Mesodermal cell (in vitro differentiated cells): ENCODE measurements at regions not wholly inside any gene's neighbourhood (a gene's known extent, or its start where the extent isn't known, plus 50 kb on each side); places are given as distances from the start of the nearest gene placed in this dataset.

Experiments used
- H3K27ac ChIP-seq: 2 replicates; pipeline ENCODE4 v1.7.0; 2013; ENCODE audit warnings: mild to moderate bottlenecking, low read depth, low read length, moderate library complexity; ENCODE audit not compliant: severe bottlenecking
- H3K36me3 ChIP-seq: 2 replicates; pipeline ENCODE4 v1.7.1; 2013; ENCODE audit warnings: mild to moderate bottlenecking, low read length, moderate library complexity; ENCODE audit not compliant: control insufficient read depth, insufficient read depth
- H3K4me1 ChIP-seq: one replicate; pipeline ENCODE4 v1.7.1; 2013; ENCODE audit warnings: mild to moderate bottlenecking, low read length; ENCODE audit not compliant: insufficient read depth, control insufficient read depth, poor library complexity, severe bottlenecking
- H3K4me3 ChIP-seq: 2 replicates; pipeline ENCODE4 v1.7.0; 2013; ENCODE audit warnings: low read length, control low read depth, mild to moderate bottlenecking; ENCODE audit not compliant: insufficient read depth, poor library complexity, severe bottlenecking; ENCODE audit errors: extremely low read depth
- H3K9me3 ChIP-seq: 2 replicates; pipeline ENCODE4 v1.7.1; 2013; ENCODE audit warnings: mild to moderate bottlenecking, low read length, moderate library complexity; ENCODE audit not compliant: control insufficient read depth
- WGBS, 2 experiments: methylation state at CpG; one replicate each; pipeline ENCODE4 v1.1.5; 2013; ENCODE audit warnings: missing lambda C conversion rate in 2 of 2; ENCODE audit not compliant: insufficient coverage in 2 of 2; 5-methylcytosine and 5-hydroxymethylcytosine counted together

- 88% methylated on average over 1 of the region's 2 CpGs; no CpG with 5 or more reads in 1 of the 2 experiments for WGBS, 2 experiments
- Histone ChIP-seq H3K4me3 (no peak overlapping the region), H3K27ac (no peak overlapping the region), H3K9me3 (no peaks in the 10 kb centered on the region), H3K4me1 (no peaks in the 10 kb centered on the region), H3K36me3 (no peaks in the 10 kb centered on the region)
Measured at GRCh38 chr3:28645149-28645548, 296.5 kb upstream of the AZI2 start.

- Histone ChIP-seq H3K9me3 (no peaks in the 10 kb centered on the region), H3K36me3 (no peaks in the 10 kb centered on the region), H3K4me1 (no peaks in the 10 kb centered on the region), H3K4me3 (no peak overlapping the region), H3K27ac (no peak overlapping the region)
- WGBS, 2 experiments, result 92% methylated on average over 4 of the region's 4 CpGs; no CpG with 5 or more reads in 1 of the 2 experiments
Measured at GRCh38 chr3:28646435-28646834, 297.8 kb upstream of the AZI2 start.

GRCh38 chr3:28649266-28649665 is 300.6 kb upstream of the AZI2 start:
- Histone ChIP-seq H3K4me3 (no peak overlapping the region), H3K4me1 (no peaks in the 10 kb centered on the region), H3K27ac (no peak overlapping the region), H3K36me3 (no peaks in the 10 kb centered on the region), H3K9me3 (no peaks in the 10 kb centered on the region)
- 82% methylated on average over 1 of the region's 2 CpGs; no CpG with 5 or more reads in 1 of the 2 experiments for WGBS, 2 experiments

- WGBS, 2 experiments, result 93 to 100% methylated on average over 1 to 2 of the region's 3 CpGs
- H3K4me3 ChIP-seq, result no peak overlapping the region
- no peaks in the 10 kb centered on the region for H3K9me3 ChIP-seq
- H3K4me1 ChIP-seq, result no peaks in the 10 kb centered on the region
- no peak overlapping the region for H3K27ac ChIP-seq
- no peaks in the 10 kb centered on the region for H3K36me3 ChIP-seq
Measured at GRCh38 chr3:28651159-28651558, 302.5 kb upstream of the AZI2 start.

GRCh38 chr3:28664123-28664522 is 315.5 kb upstream of the AZI2 start:
- H3K36me3 ChIP-seq, result no peaks in the 10 kb centered on the region
- no peaks in the 10 kb centered on the region for H3K9me3 ChIP-seq
- WGBS, 2 experiments, result 84 to 96% methylated on average over 4 to 5 of the region's 5 CpGs
- no peak overlapping the region for H3K4me3 ChIP-seq
- no peak overlapping the region for H3K27ac ChIP-seq
- no peaks in the 10 kb centered on the region for H3K4me1 ChIP-seq

GRCh38 chr3:28667646-28668621 is 319.3 kb upstream of the AZI2 start:
- no peaks in the 10 kb centered on the region for H3K36me3 ChIP-seq
- H3K27ac ChIP-seq, result no peak overlapping the region
- 70 to 71% methylated on average over 4 to 5 of the region's 5 CpGs for WGBS, 2 experiments
- no peak overlapping the region for H3K4me3 ChIP-seq
- H3K4me1 ChIP-seq, result no peaks in the 10 kb centered on the region
- no peaks in the 10 kb centered on the region for H3K9me3 ChIP-seq

- Histone ChIP-seq H3K36me3 (no peaks in the 10 kb centered on the region), H3K9me3 (no peaks in the 10 kb centered on the region), H3K4me1 (no peaks in the 10 kb centered on the region), H3K27ac (no peak overlapping the region), H3K4me3 (no peak overlapping the region)
- 79 to 87% methylated on average over 2 of the region's 2 CpGs for WGBS, 2 experiments
Measured at GRCh38 chr3:28669870-28670269, 321.2 kb upstream of the AZI2 start.

GRCh38 chr3:28672406-28672805 is 323.8 kb upstream of the AZI2 start:
- no CpG with 5 or more reads among the region's 2 CpGs for WGBS, 2 experiments
- H3K36me3 ChIP-seq, result no peaks in the 10 kb centered on the region
- no peaks in the 10 kb centered on the region for H3K9me3 ChIP-seq

GRCh38 chr3:28673446-28673845 is 324.8 kb upstream of the AZI2 start:
- WGBS, 2 experiments, result 80% methylated on average over 1 of the region's 3 CpGs; no CpG with 5 or more reads in 1 of the 2 experiments
- no peak overlapping the region for H3K4me3 ChIP-seq
- H3K4me1 ChIP-seq, result no peaks in the 10 kb centered on the region
- H3K27ac ChIP-seq, result no peak overlapping the region
- no peaks in the 10 kb centered on the region for H3K36me3 ChIP-seq
- no peaks in the 10 kb centered on the region for H3K9me3 ChIP-seq

More at GRCh38 chr3:28672406-28672805, 323.8 kb upstream of the AZI2 start:
- Histone ChIP-seq H3K4me1 (no peaks in the 10 kb centered on the region), H3K27ac (no peak overlapping the region), H3K4me3 (no peak overlapping the region)

- WGBS, 2 experiments, result 76 to 92% methylated on average over 2 of the region's 4 CpGs
- no peaks in the 10 kb centered on the region for H3K4me1 ChIP-seq
- H3K36me3 ChIP-seq, result no peaks in the 10 kb centered on the region
- no peak overlapping the region for H3K4me3 ChIP-seq
- no peak overlapping the region for H3K27ac ChIP-seq
- H3K9me3 ChIP-seq, result no peaks in the 10 kb centered on the region
Measured at GRCh38 chr3:28674212-28674611, 325.6 kb upstream of the AZI2 start.

- H3K9me3 ChIP-seq, result no peaks in the 10 kb centered on the region
- H3K4me1 ChIP-seq, result no peaks in the 10 kb centered on the region
- H3K36me3 ChIP-seq, result no peaks in the 10 kb centered on the region
- H3K27ac ChIP-seq, result no peak overlapping the region
- H3K4me3 ChIP-seq, result no peak overlapping the region
- 93 to 94% methylated on average over 8 to 9 of the region's 9 CpGs for WGBS, 2 experiments
Measured at GRCh38 chr3:28677581-28677980, 329.0 kb upstream of the AZI2 start.
